ENCODE measurements at regions not wholly inside any gene's neighbourhood (a gene's known extent, or its start where the extent isn't known, plus 50 kb on each side); places are given as distances from the start of the nearest gene placed in this dataset.

- TF ChIP-seq CHD7 (IDR thresholded peaks at IDR 0.05; ENCODE audit: insufficient replicate concordance, low read length) (no peak), POLR2A (IDR thresholded peaks at IDR 0.05; ENCODE audit: control extremely low read depth in 1 of 2, low read depth in 2 of 2, low read length in 2 of 2) (no peak), TAF7 (optimal IDR thresholded peaks at IDR 0.05; ENCODE audit: borderline replicate concordance, low read depth, low read length) (no peak), HDAC2 (IDR thresholded peaks at IDR 0.05; ENCODE audit: borderline replicate concordance in 1 of 2, low read depth in 2 of 2, low read length in 2 of 2) (no peak), SUZ12 (IDR thresholded peaks at IDR 0.05; ENCODE audit: low read length) (no peak), SRF (IDR thresholded peaks at IDR 0.05; ENCODE audit: low read depth, low read length) (no peak), MAFK (IDR thresholded peaks at IDR 0.05; ENCODE audit: low read depth, low read length) (no peak), CHD1 (IDR thresholded peaks at IDR 0.05; ENCODE audit: low read depth, low read length) (no peak), BRCA1 (IDR thresholded peaks at IDR 0.05; ENCODE audit: low read depth, low read length) (no peak), PHF8 (conservative IDR thresholded peaks at IDR 0.05; ENCODE audit: low read depth, low read length) (no peak)
- TF ChIP-seq, protein P1, sequence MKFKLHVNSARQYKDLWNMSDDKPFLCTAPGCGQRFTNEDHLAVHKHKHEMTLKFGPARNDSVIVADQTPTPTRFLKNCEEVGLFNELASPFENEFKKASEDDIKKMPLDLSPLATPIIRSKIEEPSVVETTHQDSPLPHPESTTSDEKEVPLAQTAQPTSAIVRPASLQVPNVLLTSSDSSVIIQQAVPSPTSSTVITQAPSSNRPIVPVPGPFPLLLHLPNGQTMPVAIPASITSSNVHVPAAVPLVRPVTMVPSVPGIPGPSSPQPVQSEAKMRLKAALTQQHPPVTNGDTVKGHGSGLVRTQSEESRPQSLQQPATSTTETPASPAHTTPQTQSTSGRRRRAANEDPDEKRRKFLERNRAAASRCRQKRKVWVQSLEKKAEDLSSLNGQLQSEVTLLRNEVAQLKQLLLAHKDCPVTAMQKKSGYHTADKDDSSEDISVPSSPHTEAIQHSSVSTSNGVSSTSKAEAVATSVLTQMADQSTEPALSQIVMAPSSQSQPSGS (IDR thresholded peaks at IDR 0.05; ENCODE audit: low read length), result no peak
Measured at GRCh38 chr10:43775384-43775783, 126.7 kb upstream of the ZNF32 start (continued).

Measured in H1 (cell line).